IMR-90 (cell line): ENCODE measurements at regions not wholly inside any gene's neighbourhood (a gene's known extent, or its start where the extent isn't known, plus 50 kb on each side); places are given as distances from the start of the nearest gene placed in this dataset.

Experiments
- ATAC-seq: fragments of 200-7000 bp; cut with Tn5 transposase; 2 replicates; pipeline ENCODE4 v1.9.1; 2020; ENCODE audit warnings: low read depth, mild to moderate bottlenecking, moderate library complexity
- BruUV-seq: library from RNA; stranded (reverse); fragments of 400-500 nt; replicated peaks from 2 replicates; lab custom pipeline; 2021; lab: Mats Ljungman, UMichigan
- CTCF ChIA-PET: fragments of 300-600 bp; formaldehyde crosslinking; extraction: SDS; loops from one replicate; lab custom pipeline; 2021; ENCODE audit warnings: antibody characterized with exemption; lab: Yijun Ruan, JAX
- POLR2A ChIA-PET: fragments of 300-600 bp; sonication (Branson Sonifier 250); formaldehyde crosslinking; loops from one replicate; lab custom pipeline; 2022; ENCODE audit warnings: antibody characterized with exemption; ENCODE audit not compliant: unreplicated experiment; lab: Charles Lee
- DNase-seq: peaks from one replicate; pipeline ENCODE4 v3.0.0; 2013
- H2AFZ ChIP-seq: replicated peaks from 2 replicates; pipeline ENCODE3; 2013; ENCODE audit warnings: low read length, mild to moderate bottlenecking; ENCODE audit not compliant: poor library complexity
- H2AK5ac ChIP-seq: 2 replicates; pipeline ENCODE4 v1.6.1; 2013; ENCODE audit warnings: low read depth, low read length, inconsistent platforms
- H2AK9ac ChIP-seq: replicated peaks from 2 replicates; pipeline ENCODE3; 2013; ENCODE audit warnings: mild to moderate bottlenecking, low read depth, low read length, moderate library complexity; ENCODE audit not compliant: poor library complexity
- H2BK120ac ChIP-seq: 2 replicates; pipeline ENCODE4 v1.6.1; 2013; ENCODE audit warnings: low read depth, low read length, inconsistent platforms
- H2BK15ac ChIP-seq: 3 replicates; pipeline ENCODE4 v1.6.1; 2013; ENCODE audit warnings: low read depth, low read length, inconsistent platforms
- H2BK20ac ChIP-seq: 2 replicates; pipeline ENCODE4 v1.6.1; 2013; ENCODE audit warnings: low read depth, mild to moderate bottlenecking, inconsistent platforms, low read length, moderate library complexity
- H2BK5ac ChIP-seq: 2 replicates; pipeline ENCODE4 v1.6.1; 2013; ENCODE audit warnings: mild to moderate bottlenecking, low read depth, low read length, inconsistent platforms; ENCODE audit not compliant: poor library complexity, severe bottlenecking
- H3K14ac ChIP-seq: replicated peaks from 2 replicates; pipeline ENCODE4 v1.6.1; 2013; ENCODE audit warnings: low read depth, low read length, inconsistent platforms
- H3K18ac ChIP-seq: 2 replicates; pipeline ENCODE4 v1.6.1; 2013; ENCODE audit warnings: low read depth, low read length, control low read depth
- H3K23ac ChIP-seq: 2 replicates; pipeline ENCODE4 v1.6.1; 2013; ENCODE audit warnings: low read depth, low read length, inconsistent platforms
- H3K27ac ChIP-seq: 2 replicates; pipeline ENCODE4 v1.5.1; 2013; ENCODE audit warnings: mild to moderate bottlenecking, control low read depth, low read length; ENCODE audit not compliant: insufficient read depth
- H3K27me3 ChIP-seq: 2 replicates; pipeline ENCODE4 v1.6.1; 2013; ENCODE audit warnings: low read length; ENCODE audit not compliant: control insufficient read depth, insufficient read depth
- H3K36me3 ChIP-seq: 2 replicates; pipeline ENCODE4 v1.6.1; 2013; ENCODE audit warnings: low read length, mixed read lengths; ENCODE audit not compliant: control insufficient read depth, insufficient read depth
- H3K4ac ChIP-seq: 2 replicates; pipeline ENCODE4 v1.6.1; 2013; ENCODE audit warnings: low read depth, low read length, inconsistent platforms
- H3K4me1 ChIP-seq: 2 replicates; pipeline ENCODE4 v1.6.1; 2013; ENCODE audit warnings: low read length, mixed read lengths; ENCODE audit not compliant: control insufficient read depth, insufficient read depth
- H3K4me2 ChIP-seq: 2 replicates; pipeline ENCODE4 v1.6.1; 2013; ENCODE audit warnings: low read depth, mild to moderate bottlenecking, control low read depth, low read length, moderate library complexity
- H3K4me3 ChIP-seq: 2 replicates; pipeline ENCODE4 v1.5.1; 2013; ENCODE audit warnings: low read depth, mild to moderate bottlenecking, control low read depth, low read length, moderate library complexity; ENCODE audit not compliant: insufficient read depth
- H3K56ac ChIP-seq: 2 replicates; pipeline ENCODE4 v1.6.1; 2013; ENCODE audit warnings: low read length, inconsistent platforms; ENCODE audit not compliant: insufficient read depth; ENCODE audit errors: extremely low read depth
- H3K79me1 ChIP-seq, 2 experiments: 2 replicates each; pipeline ENCODE4 v1.6.1; 2013; ENCODE audit warnings: low read length in 2 of 2, inconsistent platforms in 1 of 2, low read depth in 1 of 2
- H3K9ac ChIP-seq: 2 replicates; pipeline ENCODE4 v1.6.1; 2013; ENCODE audit warnings: low read depth, low read length, control low read depth
- H3K9me1 ChIP-seq: 2 replicates; pipeline ENCODE4 v1.6.1; 2013; ENCODE audit warnings: low read length, inconsistent platforms; ENCODE audit not compliant: insufficient read depth
- H3K9me3 ChIP-seq: 2 replicates; pipeline ENCODE4 v1.6.1; 2013; ENCODE audit warnings: low read length; ENCODE audit not compliant: control insufficient read depth, insufficient read depth
- H4K20me1 ChIP-seq: 2 replicates; pipeline ENCODE4 v1.6.1; 2013; ENCODE audit warnings: low read length, inconsistent platforms; ENCODE audit not compliant: insufficient read depth
- H4K5ac ChIP-seq: 2 replicates; pipeline ENCODE4 v1.6.1; 2013; ENCODE audit warnings: mild to moderate bottlenecking, low read depth, low read length, control low read depth
- H4K8ac ChIP-seq, 2 experiments: 2 replicates each; pipeline ENCODE4 v1.6.1; 2013; ENCODE audit warnings: low read depth in 2 of 2, low read length in 2 of 2, control low read depth in 1 of 2, inconsistent platforms in 1 of 2
- H4K91ac ChIP-seq: 2 replicates; pipeline ENCODE4 v1.6.1; 2013; ENCODE audit warnings: low read depth, low read length, inconsistent platforms; ENCODE audit not compliant: insufficient read depth
- FOS ChIP-seq: fragments of 150-350 bp; IDR thresholded peaks from 2 replicates; pipeline ENCODE4 v1.6.1; 2016; ENCODE audit warnings: low read depth, low read length
- MAFK ChIP-seq: IDR thresholded peaks from 2 replicates; pipeline ENCODE4 v1.6.1; 2012; ENCODE audit warnings: low read depth, low read length, improper control_type of control experiment
- MAZ ChIP-seq: IDR thresholded peaks from 2 replicates; pipeline ENCODE4 v1.6.1; 2012; ENCODE audit warnings: low read depth, mild to moderate bottlenecking, low read length, improper control_type of control experiment, moderate library complexity, borderline replicate concordance
- NFE2L2 ChIP-seq: fragments of 150-350 bp; IDR thresholded peaks from 2 replicates; pipeline ENCODE4 v1.6.1; 2016; ENCODE audit warnings: low read depth, mild to moderate bottlenecking, low read length
- SMC3 ChIP-seq: fragments of 150-350 bp; IDR thresholded peaks from 2 replicates; pipeline ENCODE4 v1.6.1; 2016; ENCODE audit warnings: low read depth, mild to moderate bottlenecking, antibody characterized with exemption, low read length, moderate library complexity
- WGBS, 2 experiments: methylation state at CpG; one replicate each; pipeline versions ENCODE4 v1.1.5 to v1.1.7; 2013; ENCODE audit warnings: missing lambda C conversion rate in 2 of 2; ENCODE audit not compliant: insufficient read length in 1 of 2; ENCODE audit errors: extremely low coverage in 2 of 2; 5-methylcytosine and 5-hydroxymethylcytosine counted together
- dilution Hi-C: fragments of 300-500 bp; cut with HindIII; formaldehyde crosslinking; loops from one replicate; pipeline ENCODE4 v1.14.3; 2018; ENCODE audit warnings: low sequenced_read_pairs; ENCODE audit not compliant: unreplicated experiment
- in situ Hi-C: fragments of 300-500 bp; cut with MboI; formaldehyde crosslinking; loops from 3 replicates; pipeline ENCODE4 v1.14.3; 2019; ENCODE audit warnings: low sequenced_read_pairs, inconsistent platforms, mixed read lengths
- intact Hi-C: fragments of 100-400 bp; cut with micrococcal nuclease; formaldehyde crosslinking; loops from 2 replicates; pipeline ENCODE4 v1.10.0; 2022
- TF ChIP-seq, protein P1 (sequence below): conservative IDR thresholded peaks from 2 replicates; pipeline ENCODE4 v1.5.1; 2012; ENCODE audit warnings: mild to moderate bottlenecking, low read depth, low read length, improper control_type of control experiment

DNA sequence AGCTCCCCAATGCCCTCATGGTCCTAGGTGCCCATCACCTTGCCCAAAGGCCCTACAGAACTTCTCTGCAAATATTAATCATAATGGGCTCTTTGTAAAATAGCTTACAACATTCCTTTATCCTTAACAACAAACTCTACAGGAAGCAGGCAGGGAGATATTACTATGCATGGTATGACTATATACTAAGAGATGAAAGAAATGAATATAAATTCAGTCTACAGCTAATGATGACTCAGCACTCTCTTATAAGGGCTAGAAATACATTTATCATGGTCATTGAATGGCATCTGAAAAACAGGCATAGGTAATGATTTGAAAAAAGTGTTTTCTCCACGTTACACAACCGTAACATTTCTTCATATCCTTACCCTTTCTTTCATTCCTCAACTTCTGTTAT, 254.8 kb upstream of the DSEL start:
- 73 to 100% methylated on average over 1 to 2 of the region's 2 CpGs for WGBS, 2 experiments
- intact Hi-C loops (loop anchor here (10.0 kb wide), 1 partner anchor 154 kb away; no protein-coding TSS in a partner anchor), dilution Hi-C loops (no loop called here), in situ Hi-C loops (no loop called here)
- H3K9me3 ChIP-seq = no peaks in the 10 kb centered on the region
- DNase-seq (peak; percentile 87), ATAC-seq (peak; percentile 89)
- H3K14ac ChIP-seq = 0 out of 2 replicates have a peak overlapping the region, but pooled peaks have one; percentile 44
- TF ChIP-seq MAFK (peak; percentile 100), SMC3 (no peak), FOS (peak; percentile 64), NFE2L2 (peak; percentile 97), MAZ (no peak)
- TF ChIP-seq, protein P1, sequence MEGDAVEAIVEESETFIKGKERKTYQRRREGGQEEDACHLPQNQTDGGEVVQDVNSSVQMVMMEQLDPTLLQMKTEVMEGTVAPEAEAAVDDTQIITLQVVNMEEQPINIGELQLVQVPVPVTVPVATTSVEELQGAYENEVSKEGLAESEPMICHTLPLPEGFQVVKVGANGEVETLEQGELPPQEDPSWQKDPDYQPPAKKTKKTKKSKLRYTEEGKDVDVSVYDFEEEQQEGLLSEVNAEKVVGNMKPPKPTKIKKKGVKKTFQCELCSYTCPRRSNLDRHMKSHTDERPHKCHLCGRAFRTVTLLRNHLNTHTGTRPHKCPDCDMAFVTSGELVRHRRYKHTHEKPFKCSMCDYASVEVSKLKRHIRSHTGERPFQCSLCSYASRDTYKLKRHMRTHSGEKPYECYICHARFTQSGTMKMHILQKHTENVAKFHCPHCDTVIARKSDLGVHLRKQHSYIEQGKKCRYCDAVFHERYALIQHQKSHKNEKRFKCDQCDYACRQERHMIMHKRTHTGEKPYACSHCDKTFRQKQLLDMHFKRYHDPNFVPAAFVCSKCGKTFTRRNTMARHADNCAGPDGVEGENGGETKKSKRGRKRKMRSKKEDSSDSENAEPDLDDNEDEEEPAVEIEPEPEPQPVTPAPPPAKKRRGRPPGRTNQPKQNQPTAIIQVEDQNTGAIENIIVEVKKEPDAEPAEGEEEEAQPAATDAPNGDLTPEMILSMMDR = no peak
- H4K8ac ChIP-seq = peak overlapping the region; percentile 46 to 78; a peak in 3 of 4 replicates
- peak overlapping the region; percentile 95; the same call in 2 of the 3 replicates for H2BK15ac ChIP-seq
- H3K9ac ChIP-seq = no peak overlapping the region
- no peaks in the 10 kb centered on the region for H3K9me1 ChIP-seq
- H3K4me2 ChIP-seq = no peak overlapping the region
- no peak overlapping the region for H3K56ac ChIP-seq
- BruUV-seq = no TSS peak
- peak overlapping the region; percentile 91 for H2BK5ac ChIP-seq
- peak overlapping the region; percentile 60 for H2AFZ ChIP-seq
- peaks cover 7% of the 10 kb centered on the region for H3K4me1 ChIP-seq
- H4K5ac ChIP-seq = peak overlapping the region; percentile 30; the same call in 1 of the 2 replicates
- peak overlapping the region; percentile 43 for H2AK9ac ChIP-seq
- no peaks in the 10 kb centered on the region for H4K20me1 ChIP-seq
- H3K4me3 ChIP-seq = no peak overlapping the region
- no peak overlapping the region for H3K23ac ChIP-seq
- H3K18ac ChIP-seq = peak overlapping the region; percentile 94; the same call in 1 of the 2 replicates
- no peaks in the 10 kb centered on the region for H3K27me3 ChIP-seq
- H2AK5ac ChIP-seq = peak overlapping the region; percentile 74
- ChIA-PET CTCF (interaction anchor here (0.6 kb wide), 1 partner anchor 786 kb away, joined by 3 read pairs; no protein-coding TSS in a partner anchor), POLR2A (no interaction called here)
- H3K79me1 ChIP-seq = no peaks in the 10 kb centered on the region
- peak overlapping the region; percentile 88 for H3K27ac ChIP-seq
- peak overlapping the region; percentile 94; the same call in 1 of the 2 replicates for H2BK20ac ChIP-seq
- H3K4ac ChIP-seq = peak overlapping the region; percentile 74
- H2BK120ac ChIP-seq = peak overlapping the region; percentile 86
- no peaks in the 10 kb centered on the region for H3K36me3 ChIP-seq
- peak overlapping the region; percentile 27; the same call in 1 of the 2 replicates for H4K91ac ChIP-seq
